ENCODE measurements at regions not wholly inside any gene's neighbourhood (a gene's known extent, or its start where the extent isn't known, plus 50 kb on each side); places are given as distances from the start of the nearest gene placed in this dataset.

GRCh38 chr16:79964104-79964503 is 363.6 kb upstream of the MAF start:
- Histone ChIP-seq H3K36me3 (ENCODE audit: control insufficient read depth in 3 of 3, insufficient read depth in 3 of 3, low read length in 3 of 3) (no peaks in the 10 kb centered on the region), H3K4me1 (ENCODE audit: control insufficient read depth in 3 of 3, insufficient read depth in 3 of 3, low read length in 3 of 3) (no peaks in the 10 kb centered on the region), H3K9me3 (ENCODE audit: control insufficient read depth in 3 of 3, low read length in 3 of 3) (no peaks in the 10 kb centered on the region), H3K27me3 (ENCODE audit: control insufficient read depth in 3 of 3, insufficient read depth in 3 of 3, low read length in 3 of 3) (peaks cover 0 to 6% (median 0%) of the 10 kb centered on the region in 3 donors), H3K27ac (ENCODE audit: low read depth, low read length) (no peak overlapping the region), H3K4me3 (ENCODE audit: low read length in 3 of 3) (no peak overlapping the region), H3K9ac (ENCODE audit: low read depth in 1 of 3, low read length in 3 of 3) (no peak overlapping the region)

DNA sequence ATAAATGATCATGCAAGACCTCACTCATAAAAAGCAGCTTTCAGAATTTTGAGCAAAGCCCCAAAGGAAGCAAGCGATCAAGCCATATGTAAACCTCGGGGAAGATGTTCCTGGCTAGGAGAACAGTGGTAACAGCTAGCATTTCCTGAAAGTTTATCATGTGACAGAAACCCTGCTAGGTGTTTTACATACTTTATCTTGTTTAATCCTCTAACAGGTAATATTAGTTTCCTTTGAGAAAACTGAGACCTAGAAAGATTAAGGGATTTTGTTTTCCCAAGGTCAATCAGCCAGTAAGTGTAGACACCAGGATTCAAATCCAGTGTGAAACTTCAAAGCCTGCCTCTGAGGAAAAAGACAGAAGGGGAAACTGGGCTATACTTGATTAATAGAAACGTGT is 362.4 kb upstream of the MAF start:
- H3K4me3 ChIP-seq (ENCODE audit: low read length in 3 of 3), result no peak overlapping the region
- peaks cover 0 to 6% (median 0%) of the 10 kb centered on the region in 3 donors for H3K27me3 ChIP-seq (ENCODE audit: control insufficient read depth in 3 of 3, insufficient read depth in 3 of 3, low read length in 3 of 3)
- no peaks in the 10 kb centered on the region for H3K4me1 ChIP-seq (ENCODE audit: control insufficient read depth in 3 of 3, insufficient read depth in 3 of 3, low read length in 3 of 3)
- no peak overlapping the region for H3K27ac ChIP-seq (ENCODE audit: low read depth, low read length)
- H3K9me3 ChIP-seq (ENCODE audit: control insufficient read depth in 3 of 3, low read length in 3 of 3), result no peaks in the 10 kb centered on the region
- H3K36me3 ChIP-seq (ENCODE audit: control insufficient read depth in 3 of 3, insufficient read depth in 3 of 3, low read length in 3 of 3), result no peaks in the 10 kb centered on the region
- no peak overlapping the region for H3K9ac ChIP-seq (ENCODE audit: low read depth in 1 of 3, low read length in 3 of 3)

DNA sequence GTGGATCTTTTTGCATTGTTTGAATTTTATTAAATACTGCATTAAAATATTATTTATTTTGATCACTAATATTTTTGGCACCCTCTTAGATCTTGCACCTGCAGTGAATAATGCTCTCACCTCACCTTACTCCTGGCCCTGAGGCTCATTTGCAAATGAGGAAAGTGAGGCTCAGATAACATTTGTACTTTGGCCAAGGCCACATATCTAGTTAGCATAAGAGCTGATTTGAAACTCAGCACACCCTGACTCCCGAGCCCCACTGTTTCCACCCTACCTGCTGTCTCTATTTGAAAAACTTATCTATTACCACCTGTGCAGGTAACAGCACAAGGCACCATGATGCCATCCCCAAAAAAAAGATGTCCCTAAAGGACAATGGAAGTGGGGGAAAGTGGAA is 358.7 kb upstream of the MAF start:
- no peak overlapping the region for H3K9ac ChIP-seq (ENCODE audit: low read depth in 1 of 3, low read length in 3 of 3)
- no peaks in the 10 kb centered on the region for H3K4me1 ChIP-seq (ENCODE audit: control insufficient read depth in 3 of 3, insufficient read depth in 3 of 3, low read length in 3 of 3)
- peaks cover 0 to 6% (median 0%) of the 10 kb centered on the region in 3 donors for H3K27me3 ChIP-seq (ENCODE audit: control insufficient read depth in 3 of 3, insufficient read depth in 3 of 3, low read length in 3 of 3)
- no peaks in the 10 kb centered on the region for H3K36me3 ChIP-seq (ENCODE audit: control insufficient read depth in 3 of 3, insufficient read depth in 3 of 3, low read length in 3 of 3)
- H3K27ac ChIP-seq (ENCODE audit: low read depth, low read length), result no peak overlapping the region
- H3K9me3 ChIP-seq (ENCODE audit: control insufficient read depth in 3 of 3, low read length in 3 of 3), result no peaks in the 10 kb centered on the region
- no peak overlapping the region for H3K4me3 ChIP-seq (ENCODE audit: low read length in 3 of 3)

- no peaks in the 10 kb centered on the region for H3K27me3 ChIP-seq (ENCODE audit: control insufficient read depth in 3 of 3, insufficient read depth in 3 of 3, low read length in 3 of 3)
- H3K9ac ChIP-seq (ENCODE audit: low read depth in 1 of 3, low read length in 3 of 3), result no peak overlapping the region
- H3K4me3 ChIP-seq (ENCODE audit: low read length in 3 of 3), result no peak overlapping the region
- H3K36me3 ChIP-seq (ENCODE audit: control insufficient read depth in 3 of 3, insufficient read depth in 3 of 3, low read length in 3 of 3), result no peaks in the 10 kb centered on the region
- no peak overlapping the region for H3K27ac ChIP-seq (ENCODE audit: low read depth, low read length)
- no peaks in the 10 kb centered on the region for H3K9me3 ChIP-seq (ENCODE audit: control insufficient read depth in 3 of 3, low read length in 3 of 3)
- H3K4me1 ChIP-seq (ENCODE audit: control insufficient read depth in 3 of 3, insufficient read depth in 3 of 3, low read length in 3 of 3), result no peaks in the 10 kb centered on the region
Observed at GRCh38 chr16:79954921-79955705, 354.6 kb upstream of the MAF start.

DNA sequence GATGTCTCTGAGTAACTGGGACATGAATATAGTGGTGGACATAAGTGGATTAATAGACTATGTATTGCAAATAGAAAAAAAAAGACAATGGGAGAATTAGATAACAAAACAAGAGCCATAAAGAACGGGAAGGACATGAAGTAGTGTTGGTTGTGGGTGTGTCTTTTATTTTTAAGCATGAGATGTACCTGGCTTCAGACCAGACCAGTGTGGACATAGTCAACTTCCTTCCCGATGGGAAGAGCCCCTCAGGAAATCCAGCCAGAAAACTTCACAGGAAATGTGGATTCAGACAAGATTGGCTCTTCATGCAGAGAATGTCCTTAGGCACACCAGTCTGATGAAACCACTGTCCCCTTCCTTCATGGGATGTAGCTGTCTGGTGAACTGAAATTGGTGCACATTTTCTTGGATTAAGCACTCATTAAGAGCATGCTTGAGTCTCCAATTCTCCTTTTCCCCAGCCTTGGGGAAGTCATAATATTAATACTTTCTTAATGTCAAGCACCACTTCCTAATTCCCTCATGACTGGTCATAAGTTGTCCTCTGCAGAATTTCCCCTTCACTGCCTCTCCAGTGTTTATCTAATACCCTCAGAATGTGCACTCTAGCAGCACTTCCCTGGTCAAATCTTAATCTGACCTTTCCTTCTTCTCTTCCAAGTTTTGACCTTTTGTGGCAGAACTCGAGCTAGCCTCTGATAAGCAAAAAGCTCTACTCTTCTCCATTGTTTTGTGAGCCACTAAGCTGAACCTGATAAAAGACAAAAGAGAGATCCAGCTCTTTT is 350.6 kb upstream of the MAF start:
- H3K9me3 ChIP-seq (ENCODE audit: control insufficient read depth in 3 of 3, low read length in 3 of 3), result no peaks in the 10 kb centered on the region
- no peak overlapping the region for H3K27ac ChIP-seq (ENCODE audit: low read depth, low read length)

GRCh38 chr16:79949417-79949816 is 348.9 kb upstream of the MAF start:
- H3K27me3 ChIP-seq (ENCODE audit: control insufficient read depth in 3 of 3, insufficient read depth in 3 of 3, low read length in 3 of 3), result no peaks in the 10 kb centered on the region
- H3K9ac ChIP-seq (ENCODE audit: low read depth in 1 of 3, low read length in 3 of 3), result no peak overlapping the region
- no peaks in the 10 kb centered on the region for H3K36me3 ChIP-seq (ENCODE audit: control insufficient read depth in 3 of 3, insufficient read depth in 3 of 3, low read length in 3 of 3)
- no peaks in the 10 kb centered on the region for H3K9me3 ChIP-seq (ENCODE audit: control insufficient read depth in 3 of 3, low read length in 3 of 3)
- no peak overlapping the region for H3K4me3 ChIP-seq (ENCODE audit: low read length in 3 of 3)
- no peaks in the 10 kb centered on the region for H3K4me1 ChIP-seq (ENCODE audit: control insufficient read depth in 3 of 3, insufficient read depth in 3 of 3, low read length in 3 of 3)
- no peak overlapping the region for H3K27ac ChIP-seq (ENCODE audit: low read depth, low read length)

More for the DNA sequence above, 350.6 kb upstream of the MAF start:
- no peaks in the 10 kb centered on the region for H3K36me3 ChIP-seq (ENCODE audit: control insufficient read depth in 3 of 3, insufficient read depth in 3 of 3, low read length in 3 of 3)
- no peak overlapping the region for H3K4me3 ChIP-seq (ENCODE audit: low read length in 3 of 3)
- no peaks in the 10 kb centered on the region for H3K27me3 ChIP-seq (ENCODE audit: control insufficient read depth in 3 of 3, insufficient read depth in 3 of 3, low read length in 3 of 3)
- no peak overlapping the region for H3K9ac ChIP-seq (ENCODE audit: low read depth in 1 of 3, low read length in 3 of 3)
- no peaks in the 10 kb centered on the region for H3K4me1 ChIP-seq (ENCODE audit: control insufficient read depth in 3 of 3, insufficient read depth in 3 of 3, low read length in 3 of 3)

DNA sequence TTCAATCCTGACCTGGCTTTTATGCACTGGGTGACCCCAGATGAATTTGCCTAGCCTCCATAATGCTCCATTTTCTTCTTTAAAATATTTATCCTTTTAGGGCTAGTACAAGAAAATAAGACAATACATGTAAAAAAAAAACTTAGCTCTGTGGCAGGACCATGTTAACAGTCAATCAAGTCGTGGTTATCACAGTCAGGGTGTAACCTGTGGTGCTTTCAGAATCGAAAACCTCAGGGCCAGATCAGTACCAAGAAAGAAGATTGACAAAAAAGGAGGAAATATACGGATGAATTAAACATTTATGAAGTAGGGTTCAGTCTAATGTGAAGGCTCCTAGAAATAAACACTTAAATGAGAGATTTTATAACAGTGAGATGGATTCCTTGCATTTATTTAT is 347.2 kb upstream of the MAF start:
- no peaks in the 10 kb centered on the region for H3K4me1 ChIP-seq (ENCODE audit: control insufficient read depth in 3 of 3, insufficient read depth in 3 of 3, low read length in 3 of 3)
- no peaks in the 10 kb centered on the region for H3K27me3 ChIP-seq (ENCODE audit: control insufficient read depth in 3 of 3, insufficient read depth in 3 of 3, low read length in 3 of 3)
- H3K36me3 ChIP-seq (ENCODE audit: control insufficient read depth in 3 of 3, insufficient read depth in 3 of 3, low read length in 3 of 3), result no peaks in the 10 kb centered on the region
- H3K9ac ChIP-seq (ENCODE audit: low read depth in 1 of 3, low read length in 3 of 3), result no peak overlapping the region
- H3K4me3 ChIP-seq (ENCODE audit: low read length in 3 of 3), result no peak overlapping the region
- H3K27ac ChIP-seq (ENCODE audit: low read depth, low read length), result no peak overlapping the region
- no peaks in the 10 kb centered on the region for H3K9me3 ChIP-seq (ENCODE audit: control insufficient read depth in 3 of 3, low read length in 3 of 3)

DNA sequence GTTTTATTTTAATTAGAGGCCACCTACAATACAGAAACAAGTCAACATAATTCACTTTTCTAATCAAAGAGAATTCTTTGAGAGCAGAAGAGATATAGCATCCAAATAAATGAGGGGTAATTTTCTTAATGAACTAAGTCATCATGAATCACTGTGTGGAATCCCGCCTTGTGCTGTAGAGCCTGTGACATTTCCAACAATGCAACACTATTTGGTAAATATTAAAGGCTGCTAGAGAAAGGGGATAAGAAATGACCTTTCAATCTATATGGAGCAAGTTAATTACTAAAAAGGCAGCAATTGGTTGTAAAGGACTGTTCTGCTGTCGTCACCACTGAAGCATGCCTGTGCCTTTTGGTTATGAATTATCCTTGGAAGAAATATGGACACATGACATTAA is 345.7 kb upstream of the MAF start:
- Histone ChIP-seq H3K36me3 (ENCODE audit: control insufficient read depth in 3 of 3, insufficient read depth in 3 of 3, low read length in 3 of 3) (no peaks in the 10 kb centered on the region), H3K27ac (ENCODE audit: low read depth, low read length) (no peak overlapping the region), H3K4me3 (ENCODE audit: low read length in 3 of 3) (no peak overlapping the region), H3K9me3 (ENCODE audit: control insufficient read depth in 3 of 3, low read length in 3 of 3) (no peaks in the 10 kb centered on the region), H3K9ac (ENCODE audit: low read depth in 1 of 3, low read length in 3 of 3) (no peak overlapping the region), H3K27me3 (ENCODE audit: control insufficient read depth in 3 of 3, insufficient read depth in 3 of 3, low read length in 3 of 3) (no peaks in the 10 kb centered on the region), H3K4me1 (ENCODE audit: control insufficient read depth in 3 of 3, insufficient read depth in 3 of 3, low read length in 3 of 3) (no peaks in the 10 kb centered on the region)

GRCh38 chr16:79943736-79944135 is 343.2 kb upstream of the MAF start:
- Histone ChIP-seq H3K4me1 (ENCODE audit: control insufficient read depth in 3 of 3, insufficient read depth in 3 of 3, low read length in 3 of 3) (no peaks in the 10 kb centered on the region), H3K9ac (ENCODE audit: low read depth in 1 of 3, low read length in 3 of 3) (no peak overlapping the region), H3K27ac (ENCODE audit: low read depth, low read length) (no peak overlapping the region), H3K27me3 (ENCODE audit: control insufficient read depth in 3 of 3, insufficient read depth in 3 of 3, low read length in 3 of 3) (no peaks in the 10 kb centered on the region), H3K4me3 (ENCODE audit: low read length in 3 of 3) (no peak overlapping the region), H3K9me3 (ENCODE audit: control insufficient read depth in 3 of 3, low read length in 3 of 3) (no peaks in the 10 kb centered on the region), H3K36me3 (ENCODE audit: control insufficient read depth in 3 of 3, insufficient read depth in 3 of 3, low read length in 3 of 3) (no peaks in the 10 kb centered on the region)

- H3K36me3 ChIP-seq (ENCODE audit: control insufficient read depth in 3 of 3, insufficient read depth in 3 of 3, low read length in 3 of 3), result no peaks in the 10 kb centered on the region
- no peak overlapping the region for H3K9ac ChIP-seq (ENCODE audit: low read depth in 1 of 3, low read length in 3 of 3)
- H3K4me3 ChIP-seq (ENCODE audit: low read length in 3 of 3), result no peak overlapping the region
- no peak overlapping the region for H3K27ac ChIP-seq (ENCODE audit: low read depth, low read length)
- no peaks in the 10 kb centered on the region for H3K4me1 ChIP-seq (ENCODE audit: control insufficient read depth in 3 of 3, insufficient read depth in 3 of 3, low read length in 3 of 3)
- H3K9me3 ChIP-seq (ENCODE audit: control insufficient read depth in 3 of 3, low read length in 3 of 3), result no peaks in the 10 kb centered on the region
- H3K27me3 ChIP-seq (ENCODE audit: control insufficient read depth in 3 of 3, insufficient read depth in 3 of 3, low read length in 3 of 3), result no peaks in the 10 kb centered on the region
Observed at GRCh38 chr16:79938575-79938974, 338.0 kb upstream of the MAF start.
